MCF 10A (cell line): ENCODE measurements at regions not wholly inside any gene's neighbourhood (a gene's known extent, or its start where the extent isn't known, plus 50 kb on each side); places are given as distances from the start of the nearest gene placed in this dataset.

Experiments
- BruUV-seq: library from RNA; stranded (reverse); fragments of 400-500 nt; replicated peaks from 2 replicates; lab custom pipeline; 2021; lab: Mats Ljungman, UMichigan
- CTCF ChIA-PET: fragments of 300-600 bp; sonication (Branson Sonifier 250); formaldehyde crosslinking; extraction: SDS; loops from one replicate; lab custom pipeline; 2021; ENCODE audit warnings: antibody characterized with exemption, inconsistent platforms; lab: Yijun Ruan, JAX
- POLR2A ChIA-PET: fragments of 300-600, 350-650 bp; sonication (Branson Sonifier 250); formaldehyde crosslinking; extraction: SDS; loops from one replicate; lab custom pipeline; 2020; ENCODE audit warnings: antibody characterized with exemption, inconsistent platforms; lab: Yijun Ruan, JAX
- DNase-seq: peaks from one replicate; pipeline ENCODE4 v3.0.0-alpha.2; 2018; ENCODE audit not compliant: unreplicated experiment
- H3K27ac Mint-ChIP-seq: one replicate; pipeline ENCODE4 v1.8.0; 2022; ENCODE audit warnings: mild to moderate bottlenecking, low read depth, mixed read lengths; ENCODE audit not compliant: unreplicated experiment
- H3K27me3 Mint-ChIP-seq: one replicate; pipeline ENCODE4 v1.8.0; 2022; ENCODE audit warnings: mixed read lengths; ENCODE audit not compliant: insufficient read depth, unreplicated experiment
- H3K36me3 Mint-ChIP-seq: one replicate; pipeline ENCODE4 v1.8.0; 2022; ENCODE audit warnings: mild to moderate bottlenecking, moderate library complexity, mixed read lengths; ENCODE audit not compliant: insufficient read depth, unreplicated experiment
- H3K4me1 Mint-ChIP-seq: one replicate; pipeline ENCODE4 v1.8.0; 2022; ENCODE audit warnings: mixed read lengths; ENCODE audit not compliant: insufficient read depth, unreplicated experiment
- H3K4me3 Mint-ChIP-seq: one replicate; pipeline ENCODE4 v1.8.0; 2022; ENCODE audit warnings: mild to moderate bottlenecking, moderate library complexity, mixed read lengths; ENCODE audit not compliant: unreplicated experiment
- H3K9me3 Mint-ChIP-seq: one replicate; pipeline ENCODE4 v1.8.0; 2022; ENCODE audit warnings: mixed read lengths; ENCODE audit not compliant: unreplicated experiment
- CTCF ChIP-seq: fragments of 200-600 bp; IDR thresholded peaks from one replicate; pipeline ENCODE4 v1.8.0; 2022; ENCODE audit warnings: antibody characterized with exemption, mild to moderate bottlenecking; ENCODE audit not compliant: unreplicated experiment
- intact Hi-C: fragments of 100-400 bp; cut with micrococcal nuclease; formaldehyde crosslinking; loops from 2 replicates; pipeline ENCODE4 v1.14.1; 2022

GRCh38 chr5:5063533-5063953 is 76.6 kb upstream of the ADAMTS16 start:
- BruUV-seq = no TSS peak
- Mint-ChIP-seq H3K9me3 (no peaks in the 10 kb centered on the region), H3K27me3 (peaks cover 11% of the 10 kb centered on the region), H3K4me3 (no peak overlapping the region), H3K4me1 (peaks cover 8% of the 10 kb centered on the region), H3K36me3 (no peaks in the 10 kb centered on the region), H3K27ac (no peak overlapping the region)
- intact Hi-C loops = loop anchor here (5.0 kb wide), 1 partner anchor 186 kb away; no protein-coding TSS in a partner anchor
- TF ChIP-seq CTCF = no peak
- peak; percentile 33 for DNase-seq
- ChIA-PET CTCF (interaction anchor here (1.2 kb wide), 1 partner anchor 26 kb away, joined by 4 read pairs; no protein-coding TSS in a partner anchor), POLR2A (no interaction called here)

GRCh38 chr5:5065472-5065871 is 74.7 kb upstream of the ADAMTS16 start:
- no peak overlapping the region for H3K27ac Mint-ChIP-seq
- peaks cover 8% of the 10 kb centered on the region for H3K4me1 Mint-ChIP-seq
- no peak for DNase-seq
- H3K27me3 Mint-ChIP-seq = peaks cover 29% of the 10 kb centered on the region
- no peak overlapping the region for H3K4me3 Mint-ChIP-seq
- no peaks in the 10 kb centered on the region for H3K9me3 Mint-ChIP-seq
- ChIA-PET POLR2A (no interaction called here), CTCF (interaction anchor here (1.2 kb wide), 1 partner anchor 18 kb away, joined by 3 read pairs; no protein-coding TSS in a partner anchor)
- no peaks in the 10 kb centered on the region for H3K36me3 Mint-ChIP-seq
- intact Hi-C loops = no loop called here
- no TSS peak for BruUV-seq
- TF ChIP-seq CTCF = no peak

GRCh38 chr5:5066276-5067186 is 73.6 kb upstream of the ADAMTS16 start:
- CTCF ChIA-PET = interaction anchor here (1.2 kb wide), 1 partner anchor 17 kb away, joined by 3 read pairs; no protein-coding TSS in a partner anchor
- H3K27me3 Mint-ChIP-seq = peaks cover 39% of the 10 kb centered on the region
- TF ChIP-seq CTCF = no peak
- H3K4me1 Mint-ChIP-seq = peaks cover 8% of the 10 kb centered on the region
- peak; percentile 49 for DNase-seq
- POLR2A ChIA-PET = no interaction called here
- H3K4me3 Mint-ChIP-seq = no peak overlapping the region
- no peaks in the 10 kb centered on the region for H3K36me3 Mint-ChIP-seq
- H3K9me3 Mint-ChIP-seq = no peaks in the 10 kb centered on the region
- no TSS peak for BruUV-seq
- intact Hi-C loops = no loop called here
- H3K27ac Mint-ChIP-seq = no peak overlapping the region

- no peak for DNase-seq
- H3K9me3 Mint-ChIP-seq = peaks cover 6% of the 10 kb centered on the region
- intact Hi-C loops = no loop called here
Measured at GRCh38 chr5:5069851-5070250, 70.3 kb upstream of the ADAMTS16 start.

More at GRCh38 chr5:5069851-5070250, 70.3 kb upstream of the ADAMTS16 start:
- ChIA-PET CTCF (no interaction called here), POLR2A (interaction anchor here (0.5 kb wide), 1 partner anchor 150 kb away, joined by 3 read pairs; no protein-coding TSS in a partner anchor)
- H3K4me1 Mint-ChIP-seq = peaks cover 8% of the 10 kb centered on the region
- H3K4me3 Mint-ChIP-seq = no peak overlapping the region
- H3K27me3 Mint-ChIP-seq = peaks cover 60% of the 10 kb centered on the region
- BruUV-seq = no TSS peak
- no peak for TF ChIP-seq CTCF
- no peaks in the 10 kb centered on the region for H3K36me3 Mint-ChIP-seq
- no peak overlapping the region for H3K27ac Mint-ChIP-seq
